GM12875 (cell line): ENCODE measurements at regions not wholly inside any gene's neighbourhood (a gene's known extent, or its start where the extent isn't known, plus 50 kb on each side); places are given as distances from the start of the nearest gene placed in this dataset.

Experiments
- H3K4me3 ChIP-seq: one replicate; pipeline ENCODE4 v1.5.1; 2011; ENCODE audit warnings: low read depth, low read length, control low read depth
- TF ChIP-seq, protein P1 (sequence below): IDR thresholded peaks from 2 replicates; pipeline ENCODE4 v1.5.1; 2011; ENCODE audit warnings: low read depth, mild to moderate bottlenecking, control low read depth, inconsistent platforms, low read length, moderate library complexity, borderline replicate concordance; ENCODE audit not compliant: insufficient read depth

DNA sequence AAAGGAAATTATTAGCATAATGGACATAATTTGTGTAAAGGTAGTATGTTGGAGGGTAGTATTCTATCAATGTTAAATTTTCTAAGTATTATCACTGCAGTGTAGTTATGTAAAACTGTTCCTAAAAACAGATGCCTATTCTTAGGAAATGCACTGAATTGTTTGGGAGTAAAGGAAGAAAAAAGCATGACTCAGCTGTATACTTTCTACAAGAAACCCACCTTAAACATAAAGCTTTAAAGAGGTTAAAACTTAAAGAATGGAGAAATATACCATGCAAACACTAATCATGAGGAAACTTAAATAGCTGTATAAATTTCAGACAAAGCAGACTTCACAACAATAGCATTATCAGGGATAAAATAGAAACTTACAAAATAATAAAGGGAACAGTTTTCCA lies 292.9 kb downstream of the ANTXR2 start:
- H3K4me3 ChIP-seq: no peak overlapping the region
- TF ChIP-seq, protein P1, sequence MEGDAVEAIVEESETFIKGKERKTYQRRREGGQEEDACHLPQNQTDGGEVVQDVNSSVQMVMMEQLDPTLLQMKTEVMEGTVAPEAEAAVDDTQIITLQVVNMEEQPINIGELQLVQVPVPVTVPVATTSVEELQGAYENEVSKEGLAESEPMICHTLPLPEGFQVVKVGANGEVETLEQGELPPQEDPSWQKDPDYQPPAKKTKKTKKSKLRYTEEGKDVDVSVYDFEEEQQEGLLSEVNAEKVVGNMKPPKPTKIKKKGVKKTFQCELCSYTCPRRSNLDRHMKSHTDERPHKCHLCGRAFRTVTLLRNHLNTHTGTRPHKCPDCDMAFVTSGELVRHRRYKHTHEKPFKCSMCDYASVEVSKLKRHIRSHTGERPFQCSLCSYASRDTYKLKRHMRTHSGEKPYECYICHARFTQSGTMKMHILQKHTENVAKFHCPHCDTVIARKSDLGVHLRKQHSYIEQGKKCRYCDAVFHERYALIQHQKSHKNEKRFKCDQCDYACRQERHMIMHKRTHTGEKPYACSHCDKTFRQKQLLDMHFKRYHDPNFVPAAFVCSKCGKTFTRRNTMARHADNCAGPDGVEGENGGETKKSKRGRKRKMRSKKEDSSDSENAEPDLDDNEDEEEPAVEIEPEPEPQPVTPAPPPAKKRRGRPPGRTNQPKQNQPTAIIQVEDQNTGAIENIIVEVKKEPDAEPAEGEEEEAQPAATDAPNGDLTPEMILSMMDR: no peak

DNA sequence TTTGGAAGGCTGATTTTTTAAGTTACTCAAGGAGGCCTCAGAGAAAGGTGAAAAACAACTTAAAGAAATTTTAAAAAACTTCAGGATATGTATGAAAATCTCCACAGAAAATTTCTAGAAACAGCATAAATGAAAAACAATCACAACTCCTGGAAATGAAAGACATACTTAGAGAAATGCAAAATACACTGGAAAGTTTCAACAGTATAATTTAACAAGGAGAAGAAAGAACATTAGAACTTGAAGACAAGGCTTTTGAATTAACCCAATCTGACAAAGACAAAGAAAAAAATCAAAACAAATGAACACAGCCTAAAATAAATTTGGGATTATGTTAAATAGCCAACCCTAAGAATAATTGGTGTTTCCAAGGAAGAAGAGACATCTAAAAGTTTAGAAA lies 300.5 kb downstream of the ANTXR2 start:
- TF ChIP-seq, protein P1: no peak

DNA sequence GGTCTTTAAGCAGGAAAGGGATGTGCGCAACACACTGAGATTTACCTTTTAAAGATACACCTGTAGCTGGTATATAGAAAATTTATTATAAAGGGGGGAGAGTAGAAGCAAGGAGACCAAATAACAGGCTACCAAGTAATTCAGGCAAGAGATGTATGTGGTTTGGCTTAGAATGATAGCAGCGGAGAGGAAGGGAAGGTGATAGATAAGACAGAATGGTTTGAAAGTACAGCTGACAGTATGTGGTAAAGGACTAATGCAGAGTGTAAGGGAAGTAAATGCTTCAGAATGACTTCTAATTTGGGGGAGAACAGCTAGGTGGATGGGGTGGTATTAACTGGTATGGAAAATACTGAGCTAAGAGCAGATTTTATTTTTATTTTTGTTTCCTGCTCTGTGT lies 308.9 kb downstream of the ANTXR2 start:
- H3K4me3 ChIP-seq: no peak overlapping the region
- TF ChIP-seq, protein P1: no peak

More for the DNA sequence above, 300.5 kb downstream of the ANTXR2 start:
- H3K4me3 ChIP-seq: no peak overlapping the region

DNA sequence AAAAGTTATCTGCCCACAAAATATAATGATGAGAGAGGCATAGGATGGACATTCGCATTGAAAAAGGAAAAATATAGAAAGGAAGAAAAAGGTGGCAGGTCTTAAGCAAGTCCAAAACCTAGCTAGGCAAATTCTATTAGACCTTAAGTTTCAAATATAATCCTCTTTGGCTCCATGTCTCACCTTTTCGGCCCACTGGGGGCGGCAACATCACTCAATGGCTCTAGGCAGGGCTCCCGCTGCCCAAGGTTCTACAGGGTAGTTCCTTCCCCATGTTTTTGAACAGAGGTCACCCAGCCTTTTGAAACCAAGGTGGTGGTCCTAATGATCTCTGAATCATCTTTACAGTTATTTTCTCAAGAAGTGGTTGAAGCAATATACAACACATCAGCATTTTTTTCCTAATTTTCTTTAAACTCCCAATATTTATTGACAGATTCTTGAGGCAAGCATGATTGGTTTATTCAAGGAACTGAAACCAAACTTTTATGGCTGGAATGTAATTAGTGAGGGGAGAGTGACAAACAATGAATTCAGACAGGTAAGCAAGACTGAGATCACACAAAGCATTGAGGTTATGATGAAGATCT lies 309.4 kb downstream of the ANTXR2 start:
- no peak overlapping the region for H3K4me3 ChIP-seq
- TF ChIP-seq, protein P1: no peak

DNA sequence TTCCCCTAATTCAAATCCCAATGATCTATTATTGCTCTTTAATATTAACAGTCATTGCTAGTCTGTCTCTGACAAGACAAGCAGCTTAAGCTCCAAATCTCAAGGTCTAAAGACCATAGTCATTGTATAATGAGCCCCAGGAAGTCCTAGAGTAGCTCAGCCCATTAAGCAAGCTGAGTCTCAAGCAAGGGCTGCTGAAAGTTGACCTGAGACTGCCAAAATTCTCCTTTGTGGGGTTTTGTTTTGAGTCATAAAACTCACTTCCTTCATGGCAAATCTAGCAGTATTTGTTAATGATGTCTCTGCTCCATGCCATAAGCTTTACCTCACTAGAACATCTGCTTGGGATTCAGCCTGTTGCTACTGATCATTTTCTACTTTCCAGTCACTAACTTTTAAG lies 313.2 kb downstream of the ANTXR2 start:
- TF ChIP-seq, protein P1: no peak

DNA sequence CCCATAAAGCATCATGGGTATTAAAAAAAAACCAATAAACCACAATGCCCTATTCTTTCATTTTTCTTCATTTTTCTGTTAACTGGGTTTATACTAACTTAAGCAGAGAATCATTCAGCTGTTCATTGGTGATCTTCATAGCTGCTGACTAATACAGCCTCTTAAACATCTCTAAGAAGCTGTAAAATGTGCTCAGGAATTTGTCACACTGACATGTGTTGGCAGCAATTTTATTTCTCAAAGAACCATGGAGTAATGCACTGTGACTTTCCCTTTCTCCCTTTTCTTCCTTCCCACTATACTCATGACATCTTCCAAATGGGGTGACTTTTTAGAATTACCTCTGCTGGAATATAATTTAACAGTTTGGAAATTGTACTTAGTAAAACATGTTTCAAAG lies 315.4 kb downstream of the ANTXR2 start:
- no peak overlapping the region for H3K4me3 ChIP-seq
- TF ChIP-seq, protein P1: no peak

More for the DNA sequence above, 313.2 kb downstream of the ANTXR2 start:
- no peak overlapping the region for H3K4me3 ChIP-seq

DNA sequence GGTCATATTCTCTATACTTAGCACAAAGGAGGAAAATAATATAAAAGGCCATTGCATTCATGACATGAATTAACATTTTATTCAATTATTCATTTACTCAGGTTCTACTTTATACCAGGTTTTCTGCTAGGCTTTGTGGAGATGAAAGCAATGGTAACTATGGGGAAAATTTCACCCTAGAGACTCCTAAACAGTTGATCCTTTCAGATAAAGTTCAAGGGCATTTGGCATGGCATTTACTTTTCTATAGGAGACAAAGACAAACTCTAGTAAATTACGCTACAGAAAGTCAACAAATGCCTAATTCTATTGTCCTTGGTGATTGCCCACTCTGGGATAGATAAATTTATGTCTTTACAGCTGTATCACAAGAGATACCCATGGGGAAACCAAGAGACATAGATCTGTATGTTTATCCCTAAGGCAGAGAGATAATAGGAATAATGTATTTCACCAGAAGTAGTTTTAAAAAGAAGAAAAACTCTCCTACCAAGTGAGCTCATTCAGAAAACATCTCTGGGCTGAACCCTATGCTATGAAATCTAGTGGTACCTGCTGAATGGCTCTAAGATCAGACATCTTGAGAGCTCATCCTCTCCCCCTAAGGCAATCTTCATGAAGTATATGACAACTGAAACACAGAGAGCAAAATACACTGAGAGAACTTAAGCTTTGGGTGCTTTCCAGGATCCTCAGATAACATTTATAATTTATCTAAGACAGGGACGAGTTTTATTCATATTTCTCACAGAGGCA lies 316.7 kb downstream of the ANTXR2 start:
- TF ChIP-seq, protein P1: no peak
- no peak overlapping the region for H3K4me3 ChIP-seq
